ENCODE measurements at regions not wholly inside any gene's neighbourhood (a gene's known extent, or its start where the extent isn't known, plus 50 kb on each side); places are given as distances from the start of the nearest gene placed in this dataset.
"Not testable (repeated sequence)": the region's sequence is repeated elsewhere in the genome, so short reads cannot be mapped to it uniquely, and the experiment has no call there.

GRCh38 chr14:46596236-46596635 is 55.3 kb downstream of the RPL10L start:
- no peak for TF ChIP-seq CTCF (conservative IDR thresholded peaks at IDR 0.05)
- no peak overlapping the region for H3K27ac ChIP-seq

DNA sequence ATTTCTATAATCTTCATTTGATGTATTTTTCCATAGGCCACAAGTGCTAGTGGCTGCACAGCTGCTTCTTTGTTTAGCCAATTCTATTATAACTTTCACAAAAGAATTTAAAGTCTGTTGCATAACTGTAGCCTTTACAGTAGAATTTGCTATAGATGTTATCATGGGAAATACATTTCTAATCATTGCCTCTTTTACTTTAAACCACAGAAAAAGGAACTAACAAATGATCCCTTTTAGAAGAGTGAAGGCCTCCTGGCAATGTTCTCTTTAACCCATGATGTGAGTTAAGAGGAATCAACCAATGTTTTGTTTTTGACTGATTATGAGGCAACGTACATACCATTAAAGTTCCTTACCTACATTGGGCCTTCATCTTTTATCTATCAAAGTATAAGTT is 68.8 kb downstream of the RPL10L start:
- H3K27ac ChIP-seq = no peak overlapping the region
- TF ChIP-seq CTCF (conservative IDR thresholded peaks at IDR 0.05) = no peak

DNA sequence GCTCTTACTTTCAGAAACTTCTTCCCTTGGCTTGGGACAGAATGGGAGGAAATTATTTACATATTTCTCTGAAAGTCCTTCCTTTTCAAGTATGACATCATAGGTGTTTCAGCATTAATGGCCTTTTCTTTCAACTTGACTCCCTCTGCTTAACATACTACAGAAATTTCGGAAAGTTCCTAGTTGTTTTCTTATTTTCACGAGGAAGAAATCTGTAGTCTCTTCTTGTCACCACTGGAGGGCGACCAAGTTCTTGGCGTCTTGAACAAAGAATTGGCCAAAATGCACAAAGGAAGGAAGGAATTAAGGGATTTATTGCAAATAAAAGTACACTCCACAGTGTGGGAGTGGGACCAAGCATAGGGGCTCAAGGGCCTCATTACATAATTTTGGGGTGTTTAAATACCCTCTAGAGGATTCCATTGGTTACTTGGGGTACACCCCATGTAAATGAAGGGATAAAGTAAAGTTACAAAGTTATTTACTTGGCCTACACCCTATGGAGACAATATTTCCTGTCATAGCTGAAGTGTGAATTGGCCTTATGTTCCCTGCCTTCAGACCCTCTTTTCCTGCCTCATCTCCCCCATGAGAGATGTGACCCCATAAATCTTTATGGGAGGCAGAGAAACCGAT is 70.4 kb downstream of the RPL10L start:
- peak; percentile 79 for TF ChIP-seq CTCF (conservative IDR thresholded peaks at IDR 0.05)
- no peak overlapping the region for H3K27ac ChIP-seq

DNA sequence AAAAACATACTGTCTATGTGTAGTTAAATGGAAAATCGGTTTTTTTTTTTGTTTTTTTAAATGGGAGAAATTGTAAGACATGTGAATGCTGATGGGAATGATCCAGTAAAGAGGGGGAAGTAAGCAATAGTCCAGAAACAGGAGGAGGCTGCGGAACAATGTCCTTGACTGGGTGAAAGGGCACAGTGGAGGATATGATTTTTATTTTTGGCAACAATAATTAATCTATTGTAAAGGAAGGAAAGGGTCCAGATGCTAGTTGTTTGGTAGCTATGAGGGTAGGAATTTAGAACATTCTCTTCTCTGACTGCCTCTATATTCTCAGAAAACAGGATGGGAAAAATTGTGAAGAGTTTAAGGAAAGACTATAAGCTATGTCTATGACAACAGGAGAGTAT is 76.6 kb downstream of the RPL10L start:
- no peak overlapping the region for H3K27ac ChIP-seq
- TF ChIP-seq CTCF (conservative IDR thresholded peaks at IDR 0.05) = no peak

- TF ChIP-seq CTCF (conservative IDR thresholded peaks at IDR 0.05) = no peak
- no peak overlapping the region for H3K27ac ChIP-seq
These were observed 77.2 kb downstream of the RPL10L start for GRCh38 chr14:46574221-46574977.

DNA sequence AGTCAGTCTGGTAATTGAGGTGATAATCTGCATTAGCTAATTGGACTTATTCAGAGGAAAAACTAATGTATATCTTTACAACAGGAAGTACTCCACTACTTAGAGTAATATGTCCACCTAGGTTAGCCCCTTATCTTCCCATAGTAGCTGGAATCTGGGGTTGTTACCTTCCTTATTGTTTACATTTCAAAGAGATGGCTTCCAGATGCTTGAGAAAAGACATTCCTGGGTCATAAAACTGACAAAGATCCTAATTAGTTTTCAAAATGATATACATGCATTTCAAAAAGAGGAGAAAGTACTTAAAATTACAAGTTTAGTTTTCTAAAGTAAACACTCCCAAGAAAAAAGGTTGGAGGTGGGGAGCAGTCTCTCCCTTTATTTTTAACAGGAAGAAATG is 78.1 kb downstream of the RPL10L start:
- no peak overlapping the region for H3K27ac ChIP-seq

DNA sequence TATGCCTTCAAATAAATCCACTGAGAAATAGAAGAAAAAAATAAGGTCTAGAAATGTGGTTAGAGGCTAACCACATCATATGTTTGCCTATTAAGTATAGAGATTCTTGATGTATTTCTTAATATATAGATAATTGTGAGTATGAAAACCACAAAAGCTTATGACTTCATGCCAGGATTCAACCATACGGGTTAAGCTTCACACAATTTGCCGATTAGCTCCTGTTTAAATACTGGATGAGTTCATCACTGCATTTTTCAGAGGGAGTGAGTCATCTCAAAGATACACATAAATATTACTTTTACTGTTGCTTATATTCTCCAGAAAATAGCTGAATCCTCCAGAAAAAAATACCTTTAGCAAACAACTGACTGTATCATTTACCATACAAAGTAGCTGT is 79.6 kb downstream of the RPL10L start:
- TF ChIP-seq CTCF (conservative IDR thresholded peaks at IDR 0.05) = no peak
- H3K27ac ChIP-seq = no peak overlapping the region

More for the DNA sequence above, 78.1 kb downstream of the RPL10L start:
- no peak for TF ChIP-seq CTCF (conservative IDR thresholded peaks at IDR 0.05)

DNA sequence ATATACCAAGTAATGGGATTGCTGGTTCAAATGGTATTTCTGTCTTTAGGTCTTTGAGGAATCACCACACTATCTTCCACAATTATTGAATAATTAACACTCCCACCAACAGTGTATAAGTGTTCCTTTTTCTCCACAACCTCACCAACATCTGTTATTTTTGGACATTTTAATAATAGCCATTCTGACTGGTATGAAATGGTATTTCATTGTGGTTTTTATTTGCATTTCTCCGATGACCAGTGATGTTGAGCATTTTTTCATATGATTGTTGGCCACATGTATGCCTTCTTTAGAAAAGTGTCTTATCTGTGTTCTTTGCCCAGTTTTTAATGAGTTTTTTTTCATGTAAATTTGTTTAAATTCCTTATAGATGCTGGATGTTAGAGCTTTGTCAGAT is 83.4 kb downstream of the RPL10L start:
- not testable (repeated sequence) for H3K27ac ChIP-seq

Data from VCaP (cell line).